Skeletal muscle tissue (tissue), 3 donors: ENCODE measurements at regions not wholly inside any gene's neighbourhood (a gene's known extent, or its start where the extent isn't known, plus 50 kb on each side); places are given as distances from the start of the nearest gene placed in this dataset.

Source experiments
- H3K27ac ChIP-seq: one replicate; pipeline ENCODE4 v1.7.0; 2013; ENCODE audit warnings: mild to moderate bottlenecking, low read depth, low read length, inconsistent platforms
- H3K27me3 ChIP-seq, 3 donors: one replicate each; pipeline ENCODE4 v1.7.0; 2013; ENCODE audit warnings: low read length in 3 of 3; ENCODE audit not compliant: control insufficient read depth in 3 of 3, insufficient read depth in 3 of 3
- H3K36me3 ChIP-seq, 3 donors: one replicate each; pipeline ENCODE4 v1.7.0; 2013; ENCODE audit warnings: low read length in 3 of 3; ENCODE audit not compliant: control insufficient read depth in 3 of 3, insufficient read depth in 3 of 3
- H3K4me1 ChIP-seq, 3 donors: one replicate each; pipeline ENCODE4 v1.7.0; 2013; ENCODE audit warnings: low read length in 3 of 3, mild to moderate bottlenecking in 3 of 3; ENCODE audit not compliant: control insufficient read depth in 3 of 3, insufficient read depth in 3 of 3
- H3K4me3 ChIP-seq, 3 donors: one replicate each; pipeline ENCODE4 v1.7.0; 2013; ENCODE audit warnings: low read length in 3 of 3
- H3K9ac ChIP-seq, 3 donors: one replicate each; pipeline ENCODE4 v1.7.0; 2013; ENCODE audit warnings: low read length in 3 of 3, mild to moderate bottlenecking in 3 of 3, moderate library complexity in 2 of 3, low read depth in 1 of 3
- H3K9me3 ChIP-seq, 3 donors: one replicate each; pipeline ENCODE4 v1.7.0; 2013; ENCODE audit warnings: low read length in 3 of 3; ENCODE audit not compliant: control insufficient read depth in 3 of 3
- donor health status: Osteomylitis.

DNA sequence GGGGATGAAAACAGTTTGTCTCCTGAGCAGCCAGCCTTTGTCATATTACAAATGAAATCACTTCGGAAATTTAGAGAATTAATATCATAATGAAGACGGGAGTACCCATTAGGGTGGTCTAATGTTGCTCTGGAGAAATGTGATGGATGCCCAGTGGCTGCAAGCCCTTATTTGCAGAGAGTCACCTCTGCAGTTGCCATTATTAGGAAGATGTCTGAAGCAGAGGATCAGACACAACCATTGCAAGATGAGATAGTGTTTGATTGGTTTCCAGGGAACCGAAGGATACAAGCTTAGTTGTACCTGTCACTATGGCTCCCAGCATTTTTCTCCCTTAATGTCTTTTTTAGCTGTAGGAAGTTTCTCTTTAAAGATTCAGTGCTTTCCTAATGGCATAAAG, 272.4 kb downstream of the FIGN start:
- Histone ChIP-seq H3K36me3 (no peaks in the 10 kb centered on the region), H3K4me3 (no peak overlapping the region), H3K27ac (no peak overlapping the region), H3K4me1 (peaks cover 14 to 23% (median 15%) of the 10 kb centered on the region in 3 donors), H3K9me3 (no peaks in the 10 kb centered on the region), H3K27me3 (no peaks in the 10 kb centered on the region), H3K9ac (no peak overlapping the region)

DNA sequence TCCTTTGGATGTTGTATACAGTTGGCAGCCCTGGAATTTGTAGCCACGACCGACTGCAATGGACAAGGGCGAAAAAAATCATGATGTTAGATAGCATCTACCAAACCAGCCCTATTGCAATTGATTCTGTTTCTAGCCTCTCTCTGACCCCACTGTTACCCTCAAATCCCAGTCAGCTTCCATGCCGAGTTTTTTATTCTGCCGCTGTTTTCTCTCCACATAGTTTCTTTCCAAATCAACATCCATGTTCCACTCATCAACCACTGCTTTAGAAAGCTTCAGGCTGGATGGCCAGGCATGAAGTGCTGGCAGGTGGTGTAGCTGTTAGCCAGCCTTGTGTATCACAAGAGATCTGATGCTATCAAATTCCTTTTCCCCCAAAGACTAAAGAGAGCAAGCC, 272.8 kb downstream of the FIGN start:
- Histone ChIP-seq H3K36me3 (no peaks in the 10 kb centered on the region), H3K9me3 (no peaks in the 10 kb centered on the region), H3K4me3 (no peak overlapping the region), H3K4me1 (peaks cover 14 to 23% (median 15%) of the 10 kb centered on the region in 3 donors), H3K27ac (no peak overlapping the region), H3K27me3 (no peaks in the 10 kb centered on the region), H3K9ac (no peak overlapping the region)

DNA sequence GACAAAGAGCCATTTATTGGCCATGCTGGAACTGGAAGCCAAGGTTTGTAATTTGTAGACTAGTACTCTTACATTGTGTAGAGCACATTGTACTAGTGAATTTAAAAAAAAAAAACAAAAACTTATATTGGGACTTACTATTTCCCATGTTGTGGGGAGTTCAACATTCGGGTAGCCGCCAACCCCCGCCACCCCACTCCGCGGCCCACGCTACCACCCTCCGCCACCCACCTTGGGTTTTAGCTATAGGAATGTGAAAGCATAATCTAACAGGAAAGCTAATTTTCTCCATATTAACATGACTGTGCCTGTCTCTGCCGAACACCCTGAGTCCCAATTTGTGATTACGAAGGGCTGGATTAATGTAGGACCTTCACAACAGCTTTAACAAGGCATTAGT, 275.8 kb downstream of the FIGN start:
- Histone ChIP-seq H3K9ac (no peak overlapping the region), H3K9me3 (no peaks in the 10 kb centered on the region), H3K36me3 (no peaks in the 10 kb centered on the region), H3K4me3 (no peak overlapping the region), H3K27me3 (no peaks in the 10 kb centered on the region), H3K27ac (no peak overlapping the region), H3K4me1 (no peaks in the 10 kb centered on the region)

DNA sequence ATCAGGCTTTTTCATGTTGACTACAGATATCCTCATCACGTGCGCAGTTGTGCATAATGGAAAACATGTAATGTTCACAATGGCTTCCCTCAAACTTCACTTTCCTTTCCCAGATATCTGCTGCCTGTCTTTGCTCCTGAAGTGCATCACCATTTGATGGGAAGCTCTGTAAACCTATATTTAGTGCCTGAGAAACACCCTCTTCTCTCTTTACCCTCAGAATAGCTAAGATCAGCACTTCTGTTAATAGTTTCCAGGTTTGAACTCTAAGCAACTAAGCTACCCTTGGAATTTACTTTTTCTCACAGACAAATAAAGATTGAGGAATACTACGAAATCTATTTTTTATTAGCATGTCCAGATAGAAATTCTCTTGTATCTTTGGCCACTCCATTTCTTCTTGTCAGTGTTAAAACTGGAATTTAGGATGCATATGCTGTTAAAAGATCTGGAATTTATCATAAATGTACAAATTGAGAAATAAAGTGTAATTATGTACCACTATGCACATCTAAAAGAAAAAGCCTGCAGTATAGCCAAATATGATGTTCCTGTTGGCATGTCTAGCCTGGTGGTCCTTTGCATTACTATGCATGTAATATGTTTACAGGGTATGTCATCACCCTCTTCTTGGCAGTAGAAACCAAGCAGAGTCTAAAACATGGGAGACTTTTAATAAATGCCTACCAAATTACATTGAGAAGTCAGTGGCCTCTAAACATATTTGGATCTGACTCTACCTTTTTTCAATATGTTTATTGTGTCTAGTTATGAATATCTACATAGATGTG, 278.7 kb downstream of the FIGN start:
- H3K9ac ChIP-seq, result no peak overlapping the region
- no peak overlapping the region for H3K27ac ChIP-seq
- H3K36me3 ChIP-seq, result no peaks in the 10 kb centered on the region
- no peaks in the 10 kb centered on the region for H3K4me1 ChIP-seq
- no peaks in the 10 kb centered on the region for H3K9me3 ChIP-seq
- H3K27me3 ChIP-seq, result no peaks in the 10 kb centered on the region
- H3K4me3 ChIP-seq, result no peak overlapping the region

DNA sequence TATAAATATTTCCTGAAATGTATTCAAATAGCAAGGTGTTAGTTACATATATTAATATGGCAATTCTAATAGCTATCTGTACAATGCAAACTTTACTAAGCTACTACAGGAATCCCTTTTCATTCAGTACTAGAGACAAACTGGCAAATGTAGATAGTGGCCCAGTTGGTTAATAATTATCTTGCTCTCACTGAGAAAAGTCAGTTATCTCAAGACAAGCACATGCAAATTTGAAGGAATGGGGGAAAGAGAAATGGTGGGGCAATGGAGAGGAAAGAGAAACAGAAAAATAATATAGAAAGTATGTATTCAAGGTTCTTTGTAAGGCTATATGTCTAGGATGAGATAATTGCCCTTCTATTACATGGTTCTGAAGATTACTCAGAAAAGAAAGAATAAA, 280.0 kb downstream of the FIGN start:
- Histone ChIP-seq H3K4me3 (no peak overlapping the region), H3K9me3 (no peaks in the 10 kb centered on the region), H3K36me3 (no peaks in the 10 kb centered on the region)

DNA sequence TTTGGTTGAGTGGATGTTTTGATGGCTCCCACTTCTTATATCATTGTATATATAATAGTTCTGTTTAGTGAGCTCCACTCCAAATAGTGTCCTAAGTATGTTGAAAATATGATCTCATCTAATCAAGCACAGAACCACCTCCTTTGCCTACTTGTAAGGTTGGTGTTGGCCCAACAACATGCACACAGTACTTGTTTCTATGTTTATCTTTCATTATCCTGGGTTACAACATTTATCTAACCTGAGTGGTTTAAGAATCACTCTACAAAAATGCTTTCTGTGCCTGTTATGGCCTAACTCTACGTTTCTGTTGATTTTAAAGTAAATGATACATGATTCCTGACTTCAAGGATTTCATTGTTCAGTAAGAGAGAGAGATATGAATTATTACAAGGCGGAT, 281.9 kb downstream of the FIGN start:
- Histone ChIP-seq H3K4me1 (no peaks in the 10 kb centered on the region), H3K9ac (no peak overlapping the region), H3K9me3 (no peaks in the 10 kb centered on the region), H3K4me3 (no peak overlapping the region), H3K27me3 (no peaks in the 10 kb centered on the region), H3K27ac (no peak overlapping the region), H3K36me3 (no peaks in the 10 kb centered on the region)

More for the DNA sequence above, 280.0 kb downstream of the FIGN start:
- Histone ChIP-seq H3K27me3 (no peaks in the 10 kb centered on the region), H3K4me1 (no peaks in the 10 kb centered on the region), H3K27ac (no peak overlapping the region), H3K9ac (no peak overlapping the region)

DNA sequence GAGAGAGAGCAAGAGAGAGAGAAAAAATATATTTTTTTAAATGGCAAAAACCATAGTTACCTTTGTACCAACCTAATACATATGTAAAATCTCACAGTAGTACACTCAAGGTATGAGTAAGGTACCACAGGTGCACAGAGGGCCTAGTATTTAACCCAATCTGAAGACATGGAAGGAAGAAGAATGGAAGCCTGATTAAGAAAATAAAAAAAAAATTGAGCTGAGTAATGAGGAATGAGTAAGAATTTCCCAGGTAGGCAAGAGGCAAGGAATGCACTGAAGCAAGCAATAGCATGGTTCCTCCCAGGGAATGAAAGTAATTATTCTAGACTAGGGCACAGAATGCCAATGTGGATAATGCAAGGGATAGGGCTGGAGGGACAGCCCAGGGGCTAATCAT, 294.2 kb downstream of the FIGN start:
- no peak overlapping the region for H3K9ac ChIP-seq
- H3K27me3 ChIP-seq, result no peaks in the 10 kb centered on the region
- H3K4me1 ChIP-seq, result no peaks in the 10 kb centered on the region
- no peaks in the 10 kb centered on the region for H3K9me3 ChIP-seq
- H3K4me3 ChIP-seq, result no peak overlapping the region
- H3K27ac ChIP-seq, result no peak overlapping the region
- H3K36me3 ChIP-seq, result no peaks in the 10 kb centered on the region

DNA sequence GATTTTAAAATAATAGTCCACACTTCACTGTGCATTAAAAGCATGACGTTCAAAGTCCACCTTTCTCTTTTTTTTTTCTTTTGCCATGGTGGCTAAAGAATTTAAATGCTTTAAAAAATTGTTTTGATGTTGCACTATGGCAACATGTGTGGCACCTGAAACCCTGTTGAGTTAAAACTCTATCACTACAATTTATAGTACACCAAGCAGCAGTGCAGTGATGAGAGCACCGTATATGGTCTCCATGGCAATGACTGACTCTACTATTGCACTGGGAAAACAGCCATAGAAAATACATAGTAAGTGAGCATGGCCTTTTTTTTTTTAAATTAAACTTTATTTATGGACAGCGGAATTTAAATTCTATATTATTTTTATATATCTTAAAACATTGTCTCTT, 298.8 kb downstream of the FIGN start:
- H3K36me3 ChIP-seq, result no peaks in the 10 kb centered on the region
- no peaks in the 10 kb centered on the region for H3K4me1 ChIP-seq
- no peak overlapping the region for H3K4me3 ChIP-seq
- no peak overlapping the region for H3K9ac ChIP-seq
- H3K27me3 ChIP-seq, result no peaks in the 10 kb centered on the region
- no peaks in the 10 kb centered on the region for H3K9me3 ChIP-seq
- H3K27ac ChIP-seq, result no peak overlapping the region

DNA sequence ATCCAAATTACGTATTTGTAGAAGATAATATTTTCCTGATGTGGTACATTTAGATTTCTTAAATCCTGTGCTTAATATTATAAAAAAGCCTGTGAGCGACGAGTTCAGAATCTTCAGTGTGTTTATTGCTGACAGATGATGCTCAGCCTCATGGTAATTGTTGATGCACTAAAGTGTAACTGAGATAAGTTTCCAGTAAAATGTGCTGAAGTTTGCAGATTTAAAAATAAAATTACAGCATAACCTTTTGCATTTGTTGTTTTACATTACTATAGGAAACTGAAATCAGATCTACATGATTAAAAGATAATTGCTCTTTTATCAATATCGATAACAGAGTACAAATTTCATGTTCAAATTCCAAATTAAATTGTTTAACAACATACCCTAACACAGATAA, 307.6 kb downstream of the FIGN start:
- no peaks in the 10 kb centered on the region for H3K9me3 ChIP-seq
- no peak overlapping the region for H3K4me3 ChIP-seq
- H3K4me1 ChIP-seq, result no peaks in the 10 kb centered on the region
- no peaks in the 10 kb centered on the region for H3K36me3 ChIP-seq
- H3K9ac ChIP-seq, result no peak overlapping the region
- H3K27me3 ChIP-seq, result no peaks in the 10 kb centered on the region
- no peak overlapping the region for H3K27ac ChIP-seq

DNA sequence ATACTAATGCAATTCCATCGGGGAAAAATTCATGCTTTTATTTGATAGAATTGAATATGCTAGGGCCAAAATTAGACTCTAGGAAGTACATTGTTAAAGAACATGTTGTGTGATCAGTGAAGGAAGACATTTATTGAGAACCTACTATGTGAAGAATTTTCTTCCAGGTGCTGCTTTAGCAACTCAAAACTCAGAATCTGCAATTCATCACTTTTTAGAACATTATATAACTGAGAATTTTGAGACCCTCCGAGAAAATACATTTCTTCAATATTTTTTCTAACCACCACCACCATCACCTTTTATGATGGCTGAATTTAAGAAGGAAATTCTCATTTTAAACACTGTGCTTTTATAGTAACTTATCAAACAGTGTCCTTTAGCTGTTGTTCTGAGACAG, 315.2 kb downstream of the FIGN start:
- Histone ChIP-seq H3K27ac (no peak overlapping the region), H3K36me3 (no peaks in the 10 kb centered on the region), H3K4me1 (no peaks in the 10 kb centered on the region), H3K9me3 (no peaks in the 10 kb centered on the region), H3K9ac (no peak overlapping the region), H3K4me3 (no peak overlapping the region), H3K27me3 (no peaks in the 10 kb centered on the region)
